NB4 (cell line): ENCODE measurements at regions not wholly inside any gene's neighbourhood (a gene's known extent, or its start where the extent isn't known, plus 50 kb on each side); places are given as distances from the start of the nearest gene placed in this dataset.

ENCODE experiments used
- MYC ChIP-seq: IDR thresholded peaks from 2 replicates; pipeline ENCODE4 v1.6.1; 2011; ENCODE audit warnings: low read depth, low read length
- POLR2A ChIP-seq: IDR thresholded peaks from 2 replicates; pipeline ENCODE4 v1.6.1; 2011; ENCODE audit warnings: mild to moderate bottlenecking; ENCODE audit not compliant: insufficient read length; ENCODE audit errors: extremely low read depth
- TF ChIP-seq, protein P1 (sequence below): IDR thresholded peaks from one replicate; pipeline ENCODE4 v1.5.1; 2012; ENCODE audit warnings: low read depth, low read length
- TF ChIP-seq, protein P2 (sequence below): IDR thresholded peaks from 2 replicates; pipeline ENCODE4 v1.6.1; 2011; ENCODE audit warnings: low read depth, low read length

DNA sequence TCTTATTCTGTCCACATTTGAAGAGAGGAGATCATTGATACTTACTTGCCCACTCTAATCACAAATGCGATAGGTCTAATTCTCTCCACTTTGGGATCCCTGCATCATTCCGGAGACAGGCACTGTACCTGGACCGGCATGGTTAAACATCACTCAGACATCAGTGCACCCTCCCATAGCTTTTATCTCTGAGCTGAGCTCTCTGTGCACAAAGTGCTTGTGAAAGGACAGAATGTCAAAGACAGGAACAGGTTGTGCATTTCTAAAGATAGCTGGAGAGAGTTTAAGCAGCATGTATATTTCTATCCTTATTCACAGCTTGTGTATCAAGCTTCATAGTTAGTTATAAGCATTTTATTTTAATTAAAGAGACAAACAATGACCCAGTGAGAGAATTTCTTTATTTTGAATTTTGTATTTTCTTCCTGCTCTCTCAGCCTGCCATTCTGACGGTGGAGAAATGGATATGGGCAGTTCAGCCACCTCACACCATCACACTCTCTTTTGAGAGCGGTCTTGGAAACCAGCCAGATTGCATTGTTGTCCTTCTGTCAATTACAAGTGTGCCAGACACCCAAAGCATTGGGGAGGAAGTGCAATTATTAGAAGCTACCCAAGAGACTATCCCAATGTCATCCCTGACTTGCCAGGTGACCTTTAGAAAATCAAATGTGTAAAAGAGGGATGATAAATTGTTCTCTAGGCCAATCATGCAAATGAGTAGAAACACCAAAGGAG is 65.2 kb upstream of the CHL1 start:
- TF ChIP-seq MYC (no peak), POLR2A (no peak)
- TF ChIP-seq, protein P1, sequence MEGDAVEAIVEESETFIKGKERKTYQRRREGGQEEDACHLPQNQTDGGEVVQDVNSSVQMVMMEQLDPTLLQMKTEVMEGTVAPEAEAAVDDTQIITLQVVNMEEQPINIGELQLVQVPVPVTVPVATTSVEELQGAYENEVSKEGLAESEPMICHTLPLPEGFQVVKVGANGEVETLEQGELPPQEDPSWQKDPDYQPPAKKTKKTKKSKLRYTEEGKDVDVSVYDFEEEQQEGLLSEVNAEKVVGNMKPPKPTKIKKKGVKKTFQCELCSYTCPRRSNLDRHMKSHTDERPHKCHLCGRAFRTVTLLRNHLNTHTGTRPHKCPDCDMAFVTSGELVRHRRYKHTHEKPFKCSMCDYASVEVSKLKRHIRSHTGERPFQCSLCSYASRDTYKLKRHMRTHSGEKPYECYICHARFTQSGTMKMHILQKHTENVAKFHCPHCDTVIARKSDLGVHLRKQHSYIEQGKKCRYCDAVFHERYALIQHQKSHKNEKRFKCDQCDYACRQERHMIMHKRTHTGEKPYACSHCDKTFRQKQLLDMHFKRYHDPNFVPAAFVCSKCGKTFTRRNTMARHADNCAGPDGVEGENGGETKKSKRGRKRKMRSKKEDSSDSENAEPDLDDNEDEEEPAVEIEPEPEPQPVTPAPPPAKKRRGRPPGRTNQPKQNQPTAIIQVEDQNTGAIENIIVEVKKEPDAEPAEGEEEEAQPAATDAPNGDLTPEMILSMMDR = no peak
- TF ChIP-seq, protein P2, sequence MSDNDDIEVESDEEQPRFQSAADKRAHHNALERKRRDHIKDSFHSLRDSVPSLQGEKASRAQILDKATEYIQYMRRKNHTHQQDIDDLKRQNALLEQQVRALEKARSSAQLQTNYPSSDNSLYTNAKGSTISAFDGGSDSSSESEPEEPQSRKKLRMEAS = no peak
